ENCODE measurements at regions not wholly inside any gene's neighbourhood (a gene's known extent, or its start where the extent isn't known, plus 50 kb on each side); places are given as distances from the start of the nearest gene placed in this dataset.
"Not testable (repeated sequence)": the region's sequence is repeated elsewhere in the genome, so short reads cannot be mapped to it uniquely, and the experiment has no call there.

DNA sequence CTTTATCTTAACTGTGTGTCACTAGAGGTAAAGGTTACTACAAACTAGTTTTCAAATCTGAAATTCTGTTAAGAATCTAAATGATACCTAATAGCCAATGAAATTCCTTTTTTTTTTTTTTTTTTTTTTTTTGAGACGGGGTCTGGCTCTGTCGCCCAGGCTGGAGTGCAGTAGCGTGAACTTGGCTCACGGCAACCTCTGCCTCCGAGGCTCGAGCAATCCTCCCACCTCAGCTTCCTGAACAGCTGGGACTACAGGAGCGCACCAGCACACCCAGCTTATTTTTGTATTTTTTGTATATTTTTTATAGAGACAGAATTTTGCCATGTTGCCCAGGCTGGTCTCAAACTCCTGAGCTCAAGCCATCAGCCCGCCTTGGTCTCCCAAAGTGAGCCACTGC, 160.3 kb upstream of the NEBL start:
- DNase-seq (ENCODE audit: low read depth, low spot score), result no peak

DNA sequence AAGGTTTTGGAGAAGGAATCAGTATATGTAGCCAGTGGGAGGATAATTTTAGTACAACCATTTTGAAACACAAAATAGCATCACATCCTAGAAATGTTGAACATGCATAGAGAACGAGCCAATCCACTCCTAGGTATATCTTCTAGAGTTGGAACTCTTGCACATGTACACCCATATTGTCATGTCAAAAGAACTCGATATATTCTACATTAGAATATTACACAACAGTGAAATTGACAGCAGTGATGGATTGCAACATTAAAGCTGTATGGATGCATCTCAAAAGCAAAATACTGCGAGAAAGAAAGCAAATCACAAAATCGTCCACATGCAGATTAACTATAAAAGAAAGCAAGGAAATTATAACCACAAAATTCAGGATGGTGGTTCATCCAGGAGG, 159.3 kb upstream of the NEBL start:
- no peak for DNase-seq (ENCODE audit: low read depth, low spot score)

DNA sequence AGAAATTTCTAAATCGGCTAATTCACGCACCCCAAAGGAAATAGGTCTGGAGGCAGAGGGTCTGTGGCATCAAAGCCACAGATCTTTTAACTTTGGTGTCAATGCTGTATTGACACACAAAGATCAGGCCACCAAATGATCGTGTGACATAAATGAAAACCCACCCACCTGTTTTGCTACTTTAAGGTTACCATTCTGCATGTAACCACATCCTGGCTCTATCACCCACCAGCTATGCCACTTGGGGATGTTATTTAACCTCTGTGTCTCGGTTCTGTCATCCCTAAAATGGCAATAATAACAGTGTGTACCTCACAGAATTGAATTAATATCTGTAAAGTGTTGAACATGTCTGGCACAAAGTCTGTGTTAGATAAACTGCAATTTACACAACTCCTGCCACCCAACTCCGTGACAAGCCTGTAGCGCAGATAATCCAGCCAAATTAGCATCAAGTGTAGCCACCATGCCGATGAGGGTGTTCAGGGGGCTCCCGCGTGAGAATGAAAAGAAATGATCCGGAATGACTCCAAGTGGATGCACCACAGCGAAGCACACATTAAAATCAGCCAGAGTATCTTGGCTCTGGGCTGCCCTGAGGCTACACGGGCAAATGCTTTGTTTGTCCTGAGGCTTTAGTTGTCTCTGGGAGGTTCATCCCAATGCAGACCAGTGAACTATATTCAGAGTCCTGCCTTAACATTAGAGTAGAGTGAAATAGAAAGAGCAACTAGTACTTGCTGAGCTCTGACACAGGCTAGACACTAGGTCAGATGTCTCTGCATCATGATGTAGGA, 158.4 kb upstream of the NEBL start:
- no peak for DNase-seq (ENCODE audit: low read depth, low spot score)

DNA sequence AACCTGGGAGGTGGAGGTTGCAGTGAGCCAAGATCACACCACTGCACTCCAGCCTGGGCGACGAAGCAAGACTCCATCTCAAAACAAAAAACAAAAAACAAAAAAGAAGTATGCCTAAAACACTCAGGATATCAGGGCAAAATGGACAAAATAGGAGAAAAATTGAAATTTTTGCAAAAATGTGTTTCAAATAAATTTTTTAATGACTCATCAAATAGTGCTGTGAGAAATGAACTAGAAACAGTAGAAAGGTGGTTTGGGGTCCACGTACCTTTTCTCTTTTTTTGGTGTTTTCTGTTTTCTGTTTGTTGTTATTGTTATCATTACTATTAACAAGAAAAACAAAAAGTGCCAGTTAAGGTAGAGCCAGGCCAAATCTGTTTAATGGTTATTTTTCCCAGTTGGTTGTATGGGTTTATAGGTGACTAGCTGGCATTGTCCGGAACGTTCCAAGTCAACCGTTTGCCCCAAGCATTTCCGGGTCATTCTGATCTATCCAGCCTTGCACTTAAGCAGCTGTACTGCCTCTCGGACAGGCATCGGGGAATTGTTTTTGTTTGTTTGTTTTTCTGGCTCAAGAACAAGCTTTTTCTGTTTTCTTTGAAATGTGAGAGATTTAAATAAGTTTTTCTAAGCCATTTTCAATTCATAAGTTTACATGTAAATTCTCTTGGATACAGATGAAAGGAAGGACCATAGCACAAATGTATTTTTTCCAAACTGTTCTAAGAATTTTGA, 157.0 kb upstream of the NEBL start:
- no peak for DNase-seq (ENCODE audit: low read depth, low spot score)

DNA sequence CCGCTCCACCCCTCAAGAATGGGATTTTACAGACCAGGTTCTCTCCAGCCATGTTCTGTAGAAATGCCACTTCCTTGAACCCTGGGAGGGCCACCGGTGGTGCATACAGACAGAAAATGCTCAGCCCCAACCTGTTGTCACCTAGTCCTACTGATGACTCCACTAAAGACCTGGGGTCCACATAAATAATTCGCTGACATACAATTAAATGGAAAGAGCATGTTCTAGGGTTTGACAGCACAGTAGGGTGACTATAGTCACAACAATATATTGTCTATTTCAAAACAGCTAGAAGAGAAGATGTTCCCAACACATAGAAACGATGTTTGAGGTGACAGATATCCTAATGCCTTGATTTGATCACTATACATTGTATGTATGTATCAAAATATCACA, 155.6 kb upstream of the NEBL start:
- DNase-seq (ENCODE audit: low read depth, low spot score), result no peak

DNA sequence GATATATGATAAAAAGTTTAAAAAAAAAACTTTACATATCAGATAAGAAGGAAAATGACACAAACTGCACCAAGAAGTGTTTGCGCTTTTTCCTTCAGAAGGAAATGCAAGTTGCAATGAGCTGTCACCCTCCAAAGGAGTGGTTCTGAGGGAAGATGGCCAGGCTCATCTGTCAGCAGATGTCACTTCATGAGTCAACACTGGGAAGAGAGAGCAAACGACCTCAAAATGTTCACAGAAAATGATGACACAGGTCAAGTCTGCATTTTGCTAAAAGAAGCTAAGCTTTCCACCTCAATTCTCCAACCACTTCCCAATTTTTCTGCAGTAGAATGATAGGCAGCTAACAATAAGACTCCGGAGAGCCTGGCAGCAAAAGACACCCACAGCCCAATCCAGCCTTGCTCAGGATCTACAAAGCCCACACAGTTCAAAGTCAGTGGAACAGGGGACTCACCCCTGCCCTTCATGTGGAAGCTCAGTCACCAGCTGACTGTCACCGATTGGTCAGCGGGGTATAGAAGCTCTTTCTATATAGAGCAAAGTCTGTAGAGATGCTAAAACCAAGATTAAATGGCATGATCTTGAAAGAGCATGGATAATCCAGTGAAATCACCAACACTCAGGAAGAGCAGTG, 155.1 kb upstream of the NEBL start:
- DNase-seq (ENCODE audit: low read depth, low spot score), result no peak

DNA sequence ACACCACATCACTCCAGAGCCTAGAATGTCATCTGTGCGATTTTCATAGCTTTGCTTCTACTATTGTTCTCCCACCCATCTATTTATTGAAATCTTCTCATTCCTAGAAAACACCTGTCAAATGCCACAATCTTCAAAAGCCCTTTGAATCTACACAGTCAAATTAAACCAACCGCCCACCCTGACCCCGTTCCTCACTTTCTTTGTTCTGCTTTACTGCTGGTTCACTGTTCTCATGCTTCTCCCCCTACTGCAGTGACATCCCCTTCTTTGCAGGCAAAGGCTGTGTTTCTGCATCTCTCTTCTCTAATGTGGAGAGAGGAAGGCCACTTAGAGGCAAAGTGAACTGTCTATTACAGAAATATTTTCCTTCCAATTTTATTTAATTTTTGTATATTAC, 152.4 kb upstream of the NEBL start:
- no peak for DNase-seq (ENCODE audit: low read depth, low spot score)

DNA sequence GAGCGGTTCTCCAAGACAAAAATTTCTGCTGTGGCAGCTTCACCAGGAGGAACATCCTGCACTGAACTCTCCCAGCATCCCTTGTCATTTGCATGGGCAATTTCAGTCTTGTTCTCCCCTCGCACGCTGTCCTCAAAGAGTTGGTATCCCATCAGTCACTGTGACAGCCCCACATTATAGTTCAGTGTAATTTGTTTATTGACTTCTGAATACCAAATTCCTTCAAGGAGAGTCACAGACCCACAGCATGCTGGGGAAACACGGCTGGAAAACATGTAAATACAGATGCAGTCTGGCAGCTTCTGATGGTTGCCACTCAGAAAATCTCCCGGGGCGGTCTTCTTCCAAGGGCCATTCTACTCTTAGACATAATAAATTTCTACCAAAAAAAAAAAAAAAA, 151.0 kb upstream of the NEBL start:
- DNase-seq (ENCODE audit: low read depth, low spot score), result no peak

DNA sequence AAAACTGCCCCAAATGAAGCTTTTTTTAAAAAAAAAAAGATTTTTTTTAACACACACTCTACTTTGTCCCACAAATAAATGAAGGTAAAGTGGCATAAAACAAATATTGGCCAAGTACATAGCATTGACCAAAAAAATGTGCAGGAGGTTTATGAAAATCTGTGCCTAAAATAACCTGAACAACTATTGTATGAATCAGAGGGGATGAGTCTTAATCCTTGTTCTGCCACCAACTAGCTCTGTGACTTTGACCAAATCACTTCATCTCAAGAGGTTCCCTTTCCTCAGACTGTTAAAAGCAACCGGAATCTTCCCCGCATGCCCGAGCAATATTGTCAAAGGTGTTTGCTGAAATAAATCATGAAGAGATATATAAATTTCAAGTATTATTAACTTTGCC, 150.4 kb upstream of the NEBL start:
- DNase-seq (ENCODE audit: low read depth, low spot score), result no peak

DNA sequence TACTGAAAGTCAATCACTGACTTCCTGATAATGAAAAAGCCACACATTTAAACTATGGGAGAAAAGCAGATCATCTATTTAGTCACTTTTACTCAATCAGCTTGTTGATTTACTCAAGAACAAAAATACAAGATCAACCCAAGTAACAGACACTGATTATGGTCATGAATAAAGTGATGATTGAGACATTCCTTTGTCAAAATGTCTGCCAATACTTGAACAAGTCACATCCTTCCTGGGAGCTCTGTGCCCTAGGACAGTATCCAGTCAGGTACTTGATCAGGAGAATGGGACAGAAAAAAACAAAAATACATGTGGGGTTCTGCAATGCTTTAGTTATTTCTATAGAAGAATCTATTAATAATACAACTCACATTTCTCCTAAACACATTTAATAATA, 150.0 kb upstream of the NEBL start:
- no peak for DNase-seq (ENCODE audit: low read depth, low spot score)

DNA sequence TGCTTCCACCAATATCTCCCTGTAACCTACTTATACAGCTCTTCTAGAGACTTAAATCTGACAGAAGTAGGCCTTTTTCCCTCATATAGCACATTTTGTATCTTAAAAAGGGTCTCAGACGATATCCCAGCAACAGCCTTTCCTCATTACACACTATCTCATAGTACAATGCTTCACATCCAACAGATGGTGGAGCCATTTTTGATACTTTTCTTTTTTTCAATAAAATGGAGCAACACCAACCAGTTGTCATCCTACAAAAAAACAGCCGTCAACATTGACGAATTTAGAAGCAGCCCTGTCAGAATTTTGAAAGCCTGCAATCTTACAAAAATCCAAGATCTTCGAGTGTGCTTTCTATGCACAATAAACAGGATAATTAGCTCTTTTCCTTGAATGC, 145.9 kb upstream of the NEBL start:
- no peak for DNase-seq (ENCODE audit: low read depth, low spot score)

DNA sequence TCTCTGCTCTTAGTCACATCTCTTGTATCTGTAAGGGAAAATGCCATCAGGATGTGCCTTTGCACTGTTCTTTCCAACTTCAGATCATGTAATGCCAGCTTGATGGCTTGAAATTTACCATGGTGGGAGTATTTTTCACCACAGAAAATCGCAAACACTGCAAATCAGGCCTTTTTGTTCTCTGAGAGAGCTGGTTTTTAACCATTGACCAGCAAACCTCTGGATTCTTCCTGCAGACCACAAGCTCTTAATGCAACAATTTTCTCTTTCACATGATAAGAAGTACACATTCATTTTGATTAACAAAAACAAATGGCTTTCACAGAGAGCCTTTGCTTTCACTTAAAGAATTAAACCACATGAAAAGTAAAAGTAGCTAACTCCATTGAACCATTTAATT, 145.4 kb upstream of the NEBL start:
- no peak for DNase-seq (ENCODE audit: low read depth, low spot score)

DNA sequence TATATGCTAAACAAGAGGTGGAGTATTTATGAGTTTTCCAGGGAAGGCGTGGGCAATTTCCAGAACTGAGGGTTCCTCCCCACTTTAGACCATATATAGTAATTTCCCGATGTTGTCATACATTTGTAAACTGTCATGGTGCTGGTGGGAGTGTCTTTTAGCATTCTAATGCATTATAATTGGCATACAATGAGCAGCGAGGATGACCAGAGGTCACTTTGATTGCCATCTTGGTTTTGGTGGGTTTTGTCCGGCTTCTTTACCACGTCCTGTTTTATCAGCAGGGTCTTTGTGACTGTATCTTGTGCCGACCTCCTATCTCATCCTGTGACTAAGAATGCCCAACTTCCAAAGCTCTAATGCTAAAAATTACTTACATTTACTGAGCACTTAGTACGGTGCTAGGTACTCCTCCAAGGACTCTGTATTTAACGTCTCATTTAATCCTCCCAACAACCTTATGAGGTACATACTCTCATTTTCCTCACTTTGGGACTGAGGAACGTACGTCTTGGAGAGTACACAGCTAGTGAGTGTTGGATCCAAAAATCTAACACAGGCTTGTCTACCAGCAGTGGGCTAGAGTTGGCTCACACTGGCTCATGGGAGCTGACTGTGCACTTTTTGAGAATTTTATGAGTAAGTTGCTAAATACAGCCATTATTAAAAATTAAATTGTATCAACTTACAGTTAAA, 144.8 kb upstream of the NEBL start:
- no peak for DNase-seq (ENCODE audit: low read depth, low spot score)

DNA sequence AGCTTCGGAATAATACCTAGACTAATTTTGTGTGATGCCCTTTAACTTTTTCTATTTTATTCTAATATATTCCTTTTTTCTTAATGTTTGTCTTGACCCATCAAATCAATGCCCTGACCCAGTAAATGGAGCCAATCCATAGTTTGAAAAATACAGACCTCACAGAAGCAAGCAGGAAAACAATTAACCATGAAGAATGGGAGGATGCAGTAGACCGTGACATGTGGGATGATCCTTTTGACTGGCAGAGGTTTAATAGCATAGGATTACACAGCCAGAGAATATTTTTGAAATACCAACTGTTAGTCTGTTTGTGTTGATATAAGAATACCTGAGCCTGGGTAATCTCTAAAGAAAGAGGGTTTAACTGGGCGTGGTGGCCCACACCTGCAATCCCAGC, 142.6 kb upstream of the NEBL start:
- DNase-seq (ENCODE audit: low read depth, low spot score), result no peak

DNA sequence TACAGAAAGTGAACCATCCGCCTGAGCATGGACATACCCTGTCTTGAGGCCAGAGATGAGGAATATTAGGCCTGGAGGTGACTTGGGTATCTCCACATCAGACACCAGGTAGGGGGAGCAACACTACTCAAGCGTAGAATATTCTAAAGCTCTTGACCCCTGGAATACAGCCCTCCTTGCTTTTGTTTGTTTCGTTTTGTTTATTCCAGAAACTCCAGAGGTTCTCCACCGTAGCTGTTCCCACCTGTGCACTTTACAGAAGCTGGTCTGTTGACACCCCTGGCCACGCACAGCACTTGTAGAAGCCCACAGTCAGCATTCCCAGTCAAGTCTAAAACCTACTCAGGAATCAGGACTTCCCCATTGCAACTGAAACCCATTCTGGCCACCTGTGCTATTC, 139.6 kb upstream of the NEBL start:
- no peak for DNase-seq (ENCODE audit: low read depth, low spot score)

DNA sequence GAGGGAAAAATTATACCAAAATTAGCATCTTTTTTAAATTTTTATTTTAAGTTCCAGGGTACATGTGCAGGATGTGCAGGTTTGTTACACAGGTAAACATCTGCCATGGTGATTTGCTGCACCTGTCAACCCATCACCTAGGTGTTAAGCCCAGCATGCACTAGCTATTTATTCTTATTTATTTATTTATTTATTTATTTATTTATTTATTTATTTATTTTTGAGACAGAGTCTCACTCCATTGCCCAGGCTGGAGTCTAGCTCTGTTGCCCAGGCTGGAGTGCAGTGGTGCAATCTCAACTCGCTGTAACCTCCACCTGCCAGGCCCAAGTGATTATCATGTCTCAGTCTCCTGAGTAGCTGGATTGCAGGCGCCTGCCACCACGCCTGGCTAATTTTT, 137.7 kb upstream of the NEBL start:
- not testable (repeated sequence) for DNase-seq (ENCODE audit: low read depth, low spot score)

DNA sequence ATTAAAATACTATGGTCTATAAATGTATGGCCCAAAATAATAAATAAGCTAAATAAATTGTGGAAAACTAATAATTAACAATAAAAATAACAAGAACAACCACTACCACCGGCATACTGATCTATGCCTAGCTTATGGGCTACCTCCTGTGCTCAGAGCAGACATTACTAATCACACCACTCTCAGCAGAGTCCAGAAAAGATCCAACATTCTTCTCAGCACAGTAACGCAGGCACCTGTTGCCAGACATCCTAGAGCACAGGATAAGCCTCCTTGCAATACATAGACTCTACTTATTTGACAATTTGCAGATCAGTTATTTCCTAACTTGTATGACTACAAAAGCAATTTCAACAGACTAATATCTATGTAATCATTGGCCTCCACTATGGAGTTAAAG, 137.1 kb upstream of the NEBL start:
- no peak for DNase-seq (ENCODE audit: low read depth, low spot score)

DNA sequence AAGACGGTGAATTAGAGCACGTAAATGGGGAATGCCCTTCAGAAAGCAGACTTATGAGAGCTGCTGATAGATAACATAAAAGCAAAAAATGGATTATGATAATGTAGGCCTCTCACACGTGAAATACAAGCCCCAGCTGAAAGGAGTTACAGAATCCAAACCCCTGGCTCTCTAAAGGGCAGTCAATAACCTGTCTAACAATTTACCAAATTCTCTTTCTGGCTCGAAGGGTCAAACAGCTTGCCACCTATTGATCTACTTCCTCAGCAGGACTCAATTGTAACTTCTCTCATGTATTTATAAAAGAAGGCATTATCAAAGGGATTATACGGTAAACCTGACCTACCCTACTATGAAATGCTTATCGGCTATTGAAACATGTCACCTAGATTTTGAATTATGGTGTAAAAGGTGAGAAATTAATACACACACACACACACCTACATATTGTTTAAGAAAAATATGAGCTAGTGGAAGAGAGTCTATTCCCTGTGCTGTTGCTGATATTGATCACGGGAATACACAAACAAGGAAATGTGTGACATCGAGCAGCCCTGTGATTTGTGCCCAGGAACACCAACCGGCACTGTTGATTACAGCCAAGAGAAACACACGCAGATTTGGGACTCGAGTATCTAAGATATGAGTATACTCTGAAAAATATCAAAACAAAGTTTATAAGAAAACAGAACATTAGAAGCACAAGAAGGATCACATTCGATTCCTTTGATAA, 135.6 kb upstream of the NEBL start:
- DNase-seq (ENCODE audit: low read depth, low spot score), result no peak

DNA sequence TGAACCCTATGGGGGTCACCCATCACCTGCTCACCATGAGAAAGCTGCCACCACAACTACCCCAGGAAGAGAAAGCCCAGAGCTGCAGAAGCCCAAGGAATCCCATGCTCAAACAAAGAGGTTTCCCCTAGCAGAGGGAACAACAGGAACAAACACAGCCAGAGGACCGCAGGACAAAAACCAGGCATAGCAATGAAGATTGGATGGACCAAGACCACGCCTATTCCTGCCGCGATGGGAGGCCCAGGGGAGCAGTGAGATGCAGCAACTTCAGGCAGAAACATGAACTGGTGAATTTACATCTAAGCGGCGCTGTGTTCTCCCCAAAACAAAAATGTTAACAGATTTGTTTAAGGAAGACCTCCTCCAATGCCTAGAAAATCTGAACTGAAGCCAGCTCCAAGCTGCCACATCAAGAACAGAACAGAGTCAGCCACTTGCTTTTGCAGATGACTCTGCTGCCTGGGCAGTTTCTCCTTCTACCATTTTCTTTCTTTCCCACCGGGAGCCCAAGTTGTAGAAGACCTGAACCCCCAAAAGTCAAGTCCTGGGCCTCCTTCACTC, 134.2 kb upstream of the NEBL start:
- DNase-seq (ENCODE audit: low read depth, low spot score), result no peak

DNA sequence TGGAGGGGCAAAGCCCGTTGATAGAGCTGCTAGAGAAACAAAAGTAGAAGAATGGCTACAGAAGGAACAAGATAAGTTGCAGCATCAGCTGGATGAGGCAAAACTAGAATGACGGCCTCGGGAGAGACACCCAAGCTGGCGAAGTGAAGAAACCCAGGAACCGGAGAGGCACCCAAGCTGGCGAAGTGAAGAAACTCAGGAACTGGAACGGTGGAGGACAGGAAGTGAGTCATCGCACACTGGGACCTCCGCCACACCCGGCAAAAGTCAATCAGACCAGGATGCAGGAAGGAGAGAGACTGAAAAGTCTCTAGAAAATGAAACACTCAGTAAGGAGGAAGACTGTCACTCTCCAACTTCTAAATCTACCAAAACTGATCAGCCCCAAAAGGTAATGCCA, 133.0 kb upstream of the NEBL start:
- no peak for DNase-seq (ENCODE audit: low read depth, low spot score)

DNA sequence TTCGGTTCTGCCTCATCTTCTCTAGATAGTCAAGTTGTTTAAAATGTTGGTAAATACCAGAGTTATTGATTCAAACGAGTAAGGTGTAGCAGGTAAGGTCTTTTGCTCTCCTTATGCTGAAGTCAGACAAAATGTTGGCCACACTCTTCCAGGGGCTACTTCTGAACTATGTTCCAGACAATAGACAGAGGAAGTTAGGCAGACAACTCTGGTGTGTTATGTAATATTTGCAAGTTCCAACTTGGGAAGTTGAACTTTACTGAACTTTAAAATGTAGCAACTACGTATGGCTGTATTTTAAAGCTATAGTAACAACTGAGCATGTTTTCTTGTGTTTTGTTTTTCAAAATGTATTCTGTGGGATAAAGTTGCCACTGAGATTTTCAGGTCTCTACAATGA, 125.7 kb upstream of the NEBL start:
- DNase-seq (ENCODE audit: low read depth, low spot score), result no peak
